Natural killer cell (primary cell): ENCODE measurements at regions not wholly inside any gene's neighbourhood (a gene's known extent, or its start where the extent isn't known, plus 50 kb on each side); places are given as distances from the start of the nearest gene placed in this dataset.

Experiments
- ATAC-seq, 3 donors: fragments of 150-1000 bp in 2 of 3; fragments of 200-7000 bp in 1 of 3; cut with Tn5 transposase; 1 replicate in 1 of 3; 2 replicates in 2 of 3; pipeline ENCODE4 v1.10.0; 2021; ENCODE audit warnings: mild to moderate bottlenecking in 2 of 3, moderate library complexity in 2 of 3
- DNase-seq, 2 donors: peaks; one replicate each; pipeline versions ENCODE4 v3.0.0 to v3.0.0-alpha.2; 2013 to 2021; ENCODE audit warnings: mixed read lengths in 1 of 2
- H3K27ac ChIP-seq: one replicate; pipeline ENCODE4 v1.5.1; 2013; ENCODE audit warnings: mild to moderate bottlenecking, low read length
- H3K27me3 ChIP-seq: one replicate; pipeline ENCODE4 v1.6.1; 2013; ENCODE audit warnings: low read length; ENCODE audit not compliant: control insufficient read depth, insufficient read depth
- H3K36me3 ChIP-seq: one replicate; pipeline ENCODE4 v1.6.1; 2013; ENCODE audit warnings: low read length; ENCODE audit not compliant: control insufficient read depth, insufficient read depth
- H3K4me1 ChIP-seq: one replicate; pipeline ENCODE4 v1.6.1; 2013; ENCODE audit warnings: low read length; ENCODE audit not compliant: control insufficient read depth, insufficient read depth
- H3K4me3 ChIP-seq: one replicate; pipeline ENCODE4 v1.5.1; 2013; ENCODE audit warnings: low read length
- H3K9me3 ChIP-seq: one replicate; pipeline ENCODE4 v1.6.1; 2013; ENCODE audit warnings: low read length; ENCODE audit not compliant: control insufficient read depth, insufficient read depth
- H3K27ac Mint-ChIP-seq, 2 donors: one replicate each; pipeline ENCODE4 v1.8.0; 2022; ENCODE audit warnings: mild to moderate bottlenecking in 2 of 2, mixed read lengths in 2 of 2, moderate library complexity in 1 of 2
- H3K27me3 Mint-ChIP-seq, 2 donors: one replicate each; pipeline ENCODE4 v1.8.0; 2022; ENCODE audit warnings: low read depth in 2 of 2, mixed read lengths in 2 of 2
- H3K36me3 Mint-ChIP-seq: one replicate; pipeline ENCODE4 v1.8.0; 2022; ENCODE audit warnings: mixed read lengths
- H3K4me1 Mint-ChIP-seq, 2 donors: one replicate each; pipeline ENCODE4 v1.8.0; 2022; ENCODE audit warnings: mixed read lengths in 2 of 2
- H3K4me3 Mint-ChIP-seq: one replicate; pipeline ENCODE4 v1.8.0; 2022; ENCODE audit warnings: mild to moderate bottlenecking, moderate library complexity, mixed read lengths
- H3K9me3 Mint-ChIP-seq, 2 donors: one replicate each; pipeline ENCODE4 v1.8.0; 2022; ENCODE audit warnings: mixed read lengths in 2 of 2
- CTCF ChIP-seq: fragments of 200-600 bp; IDR thresholded peaks from one replicate; pipeline ENCODE4 v1.8.0; 2022; ENCODE audit warnings: antibody characterized with exemption
- whole genome bisulfite sequencing: methylation state at CpG from one replicate; pipeline ENCODE4 v1.1.7; 2013; ENCODE audit warnings: missing lambda C conversion rate; ENCODE audit not compliant: insufficient coverage; 5-methylcytosine and 5-hydroxymethylcytosine counted together
- intact Hi-C: fragments of 100-400 bp; cut with micrococcal nuclease; formaldehyde crosslinking; loops from one replicate; pipeline ENCODE4 v1.14.2; 2022

- Mint-ChIP-seq H3K36me3 (no peaks in the 10 kb centered on the region), H3K4me3 (no peak overlapping the region), H3K9me3 (peaks cover 13 to 19% of the 10 kb centered on the region in 2 donors), H3K4me1 (no peaks in the 10 kb centered on the region), H3K27me3 (no peaks in the 10 kb centered on the region), H3K27ac (no peak overlapping the region)
- ATAC-seq (no peak), DNase-seq (no peak)
- intact Hi-C loops: no loop called here
- no peak overlapping the region for H3K27ac ChIP-seq
- no peaks in the 10 kb centered on the region for H3K36me3 ChIP-seq
- 60% methylated on average over 1 of the region's 3 CpGs for WGBS
- no peaks in the 10 kb centered on the region for H3K4me1 ChIP-seq
- no peaks in the 10 kb centered on the region for H3K9me3 ChIP-seq
- no peaks in the 10 kb centered on the region for H3K27me3 ChIP-seq
- no peak overlapping the region for H3K4me3 ChIP-seq
- TF ChIP-seq CTCF: no peak
Measured at GRCh38 chr4:43682551-43682950, 766.1 kb downstream of the KCTD8 start.

- ATAC-seq (no peak), DNase-seq (no peak)
- Histone ChIP-seq H3K36me3 (no peaks in the 10 kb centered on the region), H3K27me3 (no peaks in the 10 kb centered on the region), H3K4me3 (no peak overlapping the region), H3K27ac (no peak overlapping the region), H3K4me1 (no peaks in the 10 kb centered on the region), H3K9me3 (no peaks in the 10 kb centered on the region)
- Mint-ChIP-seq H3K36me3 (peaks cover 7% of the 10 kb centered on the region), H3K27me3 (no peaks in the 10 kb centered on the region), H3K27ac (no peak overlapping the region), H3K9me3 (peaks cover 18 to 26% of the 10 kb centered on the region in 2 donors), H3K4me1 (no peaks in the 10 kb centered on the region), H3K4me3 (no peak overlapping the region)
- TF ChIP-seq CTCF: no peak
- intact Hi-C loops: no loop called here
- WGBS: no CpG with 5 or more reads among the region's 1 CpG
Measured at GRCh38 chr4:43690116-43690515, 758.5 kb downstream of the KCTD8 start.

- Histone ChIP-seq H3K36me3 (no peaks in the 10 kb centered on the region), H3K27ac (no peak overlapping the region), H3K4me3 (no peak overlapping the region), H3K4me1 (no peaks in the 10 kb centered on the region), H3K9me3 (no peaks in the 10 kb centered on the region), H3K27me3 (no peaks in the 10 kb centered on the region)
- intact Hi-C loops: no loop called here
- Mint-ChIP-seq H3K36me3 (peaks cover 15% of the 10 kb centered on the region), H3K4me1 (no peaks in the 10 kb centered on the region), H3K9me3 (peaks cover 21 to 30% of the 10 kb centered on the region in 2 donors), H3K4me3 (no peak overlapping the region), H3K27me3 (no peaks in the 10 kb centered on the region), H3K27ac (no peak overlapping the region)
- TF ChIP-seq CTCF: no peak
- no peak for ATAC-seq
- 83% methylated on average over 1 of the region's 1 CpG for WGBS
- DNase-seq: no peak
Measured at GRCh38 chr4:43693876-43694275, 754.7 kb downstream of the KCTD8 start.

- Mint-ChIP-seq H3K36me3 (peaks cover 7% of the 10 kb centered on the region), H3K27me3 (no peaks in the 10 kb centered on the region), H3K9me3 (peaks cover 17 to 20% of the 10 kb centered on the region in 2 donors), H3K27ac (no peak overlapping the region), H3K4me1 (no peaks in the 10 kb centered on the region), H3K4me3 (no peak overlapping the region)
- DNase-seq: no peak
- no peak for ATAC-seq
- Histone ChIP-seq H3K36me3 (no peaks in the 10 kb centered on the region), H3K4me1 (no peaks in the 10 kb centered on the region), H3K27ac (no peak overlapping the region), H3K4me3 (no peak overlapping the region), H3K27me3 (no peaks in the 10 kb centered on the region), H3K9me3 (peaks cover 6% of the 10 kb centered on the region)
- no peak for TF ChIP-seq CTCF
- intact Hi-C loops: no loop called here
Measured at GRCh38 chr4:43709443-43709842, 739.2 kb downstream of the KCTD8 start.
